ENCODE measurements at regions not wholly inside any gene's neighbourhood (a gene's known extent, or its start where the extent isn't known, plus 50 kb on each side); places are given as distances from the start of the nearest gene placed in this dataset.
"Not testable (repeated sequence)": the region's sequence is repeated elsewhere in the genome, so short reads cannot be mapped to it uniquely, and the experiment has no call there.

DNA sequence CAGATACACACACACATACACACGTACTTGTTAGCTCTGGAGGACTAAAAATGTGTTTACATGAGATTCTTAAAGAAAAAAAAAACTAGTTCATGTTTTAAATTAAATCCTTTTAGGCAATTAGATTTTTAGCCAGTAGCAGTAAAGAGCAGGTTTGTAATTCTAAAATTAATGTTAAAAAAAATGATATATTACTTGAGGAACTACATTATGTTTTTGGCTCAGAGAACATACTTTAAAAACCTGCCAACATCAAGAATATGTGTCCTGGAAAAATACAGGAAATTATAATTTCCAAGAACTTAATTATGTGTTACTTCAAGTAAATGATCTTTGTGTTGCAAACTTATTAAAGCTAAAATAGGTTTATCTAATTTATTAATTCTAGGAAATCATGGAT lies 594.3 kb upstream of the PCDH7 start:
- DNase-seq (no peak), ATAC-seq (no peak)
- Mint-ChIP-seq H3K9me3 (peaks cover 2 to 13% (median 4%) of the 10 kb centered on the region in 9 donors), H3K4me1 (no peaks in the 10 kb centered on the region), H3K27ac (no peak overlapping the region), H3K4me3 (no peak overlapping the region), H3K27me3 (no peaks in the 10 kb centered on the region), H3K36me3 (no peaks in the 10 kb centered on the region)
- POLR2A ChIA-PET, result no interaction called here

DNA sequence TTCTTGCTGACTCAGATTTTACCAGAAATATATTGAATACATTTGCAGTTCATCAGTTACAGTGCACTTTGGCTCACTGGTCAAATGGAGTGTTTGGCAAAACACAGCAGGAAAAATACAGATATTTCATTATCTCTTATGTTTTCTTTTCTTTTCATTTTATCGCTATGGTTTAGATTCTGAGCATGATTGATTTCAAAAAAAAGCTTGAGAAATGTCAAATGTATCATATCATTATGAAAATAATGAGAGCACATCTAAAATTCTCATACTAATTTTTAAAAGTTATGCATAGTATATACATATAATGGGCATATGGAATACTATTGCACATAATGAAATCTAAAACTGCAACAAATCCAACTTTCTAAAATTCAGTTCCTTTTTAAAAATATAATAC lies 593.8 kb upstream of the PCDH7 start:
- no peak overlapping the region for H3K4me3 Mint-ChIP-seq
- H3K9me3 Mint-ChIP-seq, result peaks cover 2 to 13% (median 4%) of the 10 kb centered on the region in 9 donors
- DNase-seq (no peak), ATAC-seq (no peak)
- H3K36me3 Mint-ChIP-seq, result no peaks in the 10 kb centered on the region
- H3K27me3 Mint-ChIP-seq, result no peaks in the 10 kb centered on the region
- POLR2A ChIA-PET, result no interaction called here
- no peaks in the 10 kb centered on the region for H3K4me1 Mint-ChIP-seq
- no peak overlapping the region for H3K27ac Mint-ChIP-seq

DNA sequence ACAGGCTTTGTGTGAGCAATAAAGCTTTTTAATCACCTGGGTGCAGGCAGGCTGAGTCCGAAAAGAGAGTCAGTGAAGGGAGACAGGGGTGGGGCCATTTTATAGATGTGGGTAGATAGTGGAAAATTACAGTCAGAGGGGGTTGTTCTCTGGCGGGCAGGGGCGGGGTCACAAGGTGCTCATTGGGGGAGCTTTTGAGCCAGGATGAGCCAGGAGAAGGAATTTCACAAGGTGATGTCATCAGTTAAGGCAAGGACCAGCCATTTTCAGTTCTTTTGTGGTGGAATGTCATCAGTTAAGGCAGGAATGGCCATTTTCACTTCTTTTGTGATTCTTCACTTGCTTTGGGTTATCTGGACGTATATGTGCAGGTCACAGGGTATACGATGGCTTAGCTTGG lies 571.3 kb upstream of the PCDH7 start:
- ATAC-seq, H3K36me3 Mint-ChIP-seq, H3K4me1 Mint-ChIP-seq, POLR2A ChIA-PET, H3K27ac Mint-ChIP-seq, H3K27me3 Mint-ChIP-seq, H3K4me3 Mint-ChIP-seq, DNase-seq: not testable (repeated sequence)
- H3K9me3 Mint-ChIP-seq, result peaks cover 0 to 36% (median 10%) of the 10 kb centered on the region in 9 donors

DNA sequence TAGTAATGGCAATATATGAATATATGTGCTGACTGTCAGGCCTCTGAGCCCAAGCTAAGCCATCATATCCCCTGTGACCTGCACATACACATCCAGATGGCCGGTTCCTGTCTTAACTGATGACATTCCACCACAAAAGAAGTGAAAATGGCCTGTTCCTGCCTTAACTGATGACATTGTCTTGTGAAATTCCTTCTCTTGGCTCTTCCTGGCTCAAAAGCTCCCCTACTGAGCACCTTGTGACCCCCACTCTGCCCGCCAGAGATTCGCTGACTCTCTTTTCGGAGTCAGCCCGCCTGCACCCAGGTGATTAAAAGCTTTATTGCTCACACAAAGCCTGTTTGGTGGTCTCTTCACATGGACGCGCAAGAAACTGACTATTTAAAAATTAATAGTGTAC lies 570.6 kb upstream of the PCDH7 start:
- H3K27ac Mint-ChIP-seq, ATAC-seq, H3K27me3 Mint-ChIP-seq, H3K4me1 Mint-ChIP-seq, DNase-seq, H3K4me3 Mint-ChIP-seq, POLR2A ChIA-PET, H3K36me3 Mint-ChIP-seq: not testable (repeated sequence)
- H3K9me3 Mint-ChIP-seq, result peaks cover 0 to 34% (median 9%) of the 10 kb centered on the region in 9 donors

DNA sequence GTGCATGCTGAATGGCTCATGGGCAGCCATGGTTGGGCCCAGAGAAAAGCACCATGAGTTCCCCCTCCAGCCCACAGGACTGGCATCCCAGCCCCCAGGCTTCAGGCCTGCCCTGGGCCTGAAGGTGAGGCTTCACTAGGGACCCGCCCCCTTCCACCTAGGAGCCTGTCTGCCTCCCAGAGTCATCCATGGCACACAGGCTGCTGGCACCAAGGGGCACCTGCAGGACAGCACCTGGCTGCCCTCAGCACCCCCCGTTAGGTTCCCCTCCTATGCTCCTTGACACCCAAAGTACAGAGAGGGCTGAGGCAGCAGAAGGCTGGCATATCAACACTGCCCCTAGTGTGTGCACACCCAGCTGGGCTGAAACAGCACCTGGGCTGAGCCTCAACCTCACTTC lies 566.7 kb upstream of the PCDH7 start:
- no peak for DNase-seq
- Mint-ChIP-seq H3K36me3 (no peaks in the 10 kb centered on the region), H3K27me3 (no peaks in the 10 kb centered on the region), H3K4me1 (no peaks in the 10 kb centered on the region), H3K9me3 (peaks cover 0 to 44% (median 8%) of the 10 kb centered on the region in 9 donors), H3K27ac (no peak overlapping the region), H3K4me3 (no peak overlapping the region)
- POLR2A ChIA-PET, result no interaction called here
- no peak for ATAC-seq

DNA sequence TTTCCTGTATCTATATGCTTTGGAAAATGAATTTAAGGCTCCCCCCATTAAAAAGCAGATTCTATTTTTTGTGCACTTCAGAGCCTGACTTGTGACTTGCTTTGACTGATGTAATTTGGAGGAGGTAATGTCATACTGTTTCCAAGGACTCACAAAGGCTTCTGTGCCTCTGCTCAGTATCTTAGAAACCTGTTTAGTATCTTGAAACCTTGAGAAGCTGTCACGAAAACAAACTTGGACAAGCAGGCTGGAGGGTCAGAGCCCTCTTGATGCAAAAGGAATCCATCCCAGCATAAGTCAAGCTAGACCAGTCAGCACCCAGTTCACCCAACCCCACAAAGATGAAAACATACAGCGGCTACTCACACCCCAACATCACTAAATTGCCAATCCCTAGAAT lies 560.0 kb upstream of the PCDH7 start:
- POLR2A ChIA-PET, result no interaction called here
- no peaks in the 10 kb centered on the region for H3K27me3 Mint-ChIP-seq
- H3K4me3 Mint-ChIP-seq, result no peak overlapping the region
- no peak for ATAC-seq
- H3K9me3 Mint-ChIP-seq, result peaks cover 0 to 17% (median 2%) of the 10 kb centered on the region in 9 donors
- no peak overlapping the region for H3K27ac Mint-ChIP-seq
- no peak for DNase-seq
- H3K36me3 Mint-ChIP-seq, result no peaks in the 10 kb centered on the region
- no peaks in the 10 kb centered on the region for H3K4me1 Mint-ChIP-seq

DNA sequence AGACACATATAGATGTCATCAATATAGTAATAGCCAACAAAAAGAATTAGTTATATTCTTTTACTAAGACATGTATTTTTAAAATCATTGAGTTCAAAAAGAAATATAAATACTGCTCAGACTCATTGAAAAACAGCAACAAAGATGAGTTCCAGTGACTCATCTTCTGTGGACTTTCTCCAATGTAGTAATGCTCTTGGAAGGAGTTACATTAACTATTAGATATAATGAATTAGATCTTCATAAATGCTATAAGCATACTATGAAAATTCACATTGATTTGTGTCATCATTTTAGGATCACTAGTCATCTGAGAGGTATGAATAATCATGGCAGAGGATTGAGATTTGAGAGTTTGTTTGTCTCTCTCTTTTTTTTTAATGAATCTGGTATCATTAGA lies 547.8 kb upstream of the PCDH7 start:
- no peak for DNase-seq
- no peak for ATAC-seq
- Mint-ChIP-seq H3K27me3 (no peaks in the 10 kb centered on the region), H3K4me1 (no peaks in the 10 kb centered on the region), H3K36me3 (no peaks in the 10 kb centered on the region), H3K27ac (no peak overlapping the region), H3K4me3 (no peak overlapping the region), H3K9me3 (peaks cover 0 to 21% (median 8%) of the 10 kb centered on the region in 9 donors)
- POLR2A ChIA-PET, result no interaction called here

DNA sequence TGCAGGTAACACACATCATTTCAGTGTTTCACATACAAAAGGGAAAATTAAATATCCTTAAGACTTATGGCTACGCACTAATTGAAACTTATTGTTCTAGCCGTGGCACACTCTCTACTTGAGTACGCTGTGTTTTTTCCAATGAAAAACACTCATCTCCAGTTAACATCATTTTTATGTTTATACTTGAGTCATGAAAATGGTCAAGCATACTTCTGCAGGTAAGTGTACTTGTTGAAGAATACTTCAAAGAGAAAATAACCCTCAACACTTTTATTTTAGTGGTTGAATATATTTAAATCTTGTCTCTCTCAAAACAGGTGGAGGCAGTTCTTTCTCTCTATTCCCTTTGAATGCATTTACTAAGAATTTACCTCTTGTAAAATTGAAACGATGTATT lies 538.7 kb upstream of the PCDH7 start:
- Mint-ChIP-seq H3K4me1 (no peaks in the 10 kb centered on the region), H3K27me3 (no peaks in the 10 kb centered on the region), H3K4me3 (no peak overlapping the region), H3K36me3 (no peaks in the 10 kb centered on the region), H3K9me3 (peaks cover 0 to 39% (median 6%) of the 10 kb centered on the region in 9 donors), H3K27ac (no peak overlapping the region)
- DNase-seq (no peak), ATAC-seq (no peak)
- POLR2A ChIA-PET, result no interaction called here

DNA sequence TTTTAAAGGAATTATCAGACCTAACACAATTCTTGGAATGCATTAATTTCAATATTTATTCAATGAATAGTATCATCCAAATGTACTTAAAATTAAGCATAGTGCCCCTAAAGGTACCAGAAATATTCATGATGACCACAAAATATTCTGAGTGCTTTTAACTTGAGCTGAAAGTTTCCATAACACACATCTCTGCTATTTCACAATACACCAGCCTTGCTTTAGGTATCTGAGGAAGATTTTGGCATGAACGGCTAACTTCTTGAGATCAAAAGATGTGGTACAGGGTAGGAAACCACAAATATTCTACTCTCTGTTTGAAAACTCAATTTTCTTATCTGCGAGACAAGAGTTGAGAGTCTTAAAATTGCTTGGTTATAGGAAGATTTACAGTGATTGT lies 538.3 kb upstream of the PCDH7 start:
- H3K4me1 Mint-ChIP-seq, result no peaks in the 10 kb centered on the region
- no peaks in the 10 kb centered on the region for H3K27me3 Mint-ChIP-seq
- no peak overlapping the region for H3K27ac Mint-ChIP-seq
- H3K36me3 Mint-ChIP-seq, result no peaks in the 10 kb centered on the region
- H3K4me3 Mint-ChIP-seq, result no peak overlapping the region
- H3K9me3 Mint-ChIP-seq, result peaks cover 0 to 39% (median 6%) of the 10 kb centered on the region in 9 donors
- DNase-seq (no peak), ATAC-seq (no peak)
- POLR2A ChIA-PET, result no interaction called here

DNA sequence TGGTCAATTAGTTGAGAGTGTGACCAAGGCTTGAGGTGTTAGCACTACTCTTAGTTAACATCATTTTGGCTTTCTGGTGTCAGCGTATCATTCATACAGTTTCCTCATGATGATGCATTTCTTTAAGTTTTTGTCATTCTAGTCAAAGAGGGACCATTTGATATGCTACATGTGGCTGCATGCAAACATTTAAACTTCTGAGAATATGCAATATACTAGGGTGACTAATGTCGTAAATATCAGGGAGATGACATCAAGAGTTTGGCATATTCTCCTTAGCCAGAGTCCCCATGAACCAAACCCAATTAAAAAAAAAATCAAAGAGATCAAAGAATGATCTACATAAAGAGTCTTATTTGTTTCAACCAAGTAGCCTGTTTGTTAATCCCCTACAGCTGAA lies 537.4 kb upstream of the PCDH7 start:
- POLR2A ChIA-PET, result no interaction called here
- Mint-ChIP-seq H3K27me3 (no peaks in the 10 kb centered on the region), H3K9me3 (peaks cover 0 to 36% (median 4%) of the 10 kb centered on the region in 9 donors), H3K4me1 (no peaks in the 10 kb centered on the region), H3K4me3 (no peak overlapping the region), H3K27ac (no peak overlapping the region), H3K36me3 (no peaks in the 10 kb centered on the region)
- ATAC-seq, result no peak
- no peak for DNase-seq

DNA sequence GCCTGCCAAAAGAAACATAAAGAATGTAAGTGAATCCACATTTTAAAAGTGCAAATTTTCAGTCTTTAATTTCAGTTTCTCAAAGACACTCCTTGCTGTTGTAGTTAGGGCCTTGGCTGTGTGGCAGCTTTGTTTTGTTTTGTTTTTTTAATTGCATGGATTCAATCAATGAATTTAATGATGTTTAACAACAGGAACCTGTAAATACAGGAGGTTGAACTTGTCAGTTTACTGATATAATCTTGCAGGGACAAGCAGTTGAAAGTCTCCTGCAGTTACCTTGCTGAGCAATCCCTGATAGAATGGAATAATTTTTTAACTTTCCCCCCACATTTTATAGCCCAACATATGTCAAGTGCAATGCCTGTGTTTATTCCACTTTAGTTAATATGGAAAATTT lies 528.3 kb upstream of the PCDH7 start:
- H3K36me3 Mint-ChIP-seq, result no peaks in the 10 kb centered on the region
- no peak for ATAC-seq
- POLR2A ChIA-PET, result no interaction called here
- H3K27me3 Mint-ChIP-seq, result no peaks in the 10 kb centered on the region
- H3K27ac Mint-ChIP-seq, result no peak overlapping the region
- DNase-seq, result no peak
- peaks cover 2 to 31% (median 10%) of the 10 kb centered on the region in 9 donors for H3K9me3 Mint-ChIP-seq
- no peaks in the 10 kb centered on the region for H3K4me1 Mint-ChIP-seq
- H3K4me3 Mint-ChIP-seq, result no peak overlapping the region

DNA sequence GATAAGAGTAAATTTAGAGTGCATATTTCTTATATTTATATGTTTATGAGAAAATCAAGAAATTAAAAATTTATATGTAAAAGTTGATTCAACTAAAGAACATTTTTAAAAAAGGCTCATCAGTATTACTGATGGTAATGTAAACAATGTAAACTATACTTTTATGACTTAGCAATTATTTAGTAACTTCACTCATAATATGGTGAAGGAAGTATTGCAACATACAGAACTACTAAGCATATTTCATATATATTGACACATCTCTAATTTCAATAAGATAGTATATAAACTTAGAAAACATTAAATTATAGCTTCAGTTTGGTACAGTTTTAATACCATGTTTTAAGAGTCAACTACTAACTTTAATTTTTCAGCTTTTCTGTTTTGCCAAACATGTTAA lies 512.8 kb upstream of the PCDH7 start:
- H3K36me3 Mint-ChIP-seq, result peaks cover 0 to 14% (median 0%) of the 10 kb centered on the region in 3 donors
- POLR2A ChIA-PET, result no interaction called here
- DNase-seq (no peak), ATAC-seq (no peak)
- H3K9me3 Mint-ChIP-seq, result peaks cover 0 to 53% (median 21%) of the 10 kb centered on the region in 9 donors
- H3K27me3 Mint-ChIP-seq, result no peaks in the 10 kb centered on the region
- H3K4me1 Mint-ChIP-seq, result no peaks in the 10 kb centered on the region
- no peak overlapping the region for H3K4me3 Mint-ChIP-seq
- no peak overlapping the region for H3K27ac Mint-ChIP-seq

DNA sequence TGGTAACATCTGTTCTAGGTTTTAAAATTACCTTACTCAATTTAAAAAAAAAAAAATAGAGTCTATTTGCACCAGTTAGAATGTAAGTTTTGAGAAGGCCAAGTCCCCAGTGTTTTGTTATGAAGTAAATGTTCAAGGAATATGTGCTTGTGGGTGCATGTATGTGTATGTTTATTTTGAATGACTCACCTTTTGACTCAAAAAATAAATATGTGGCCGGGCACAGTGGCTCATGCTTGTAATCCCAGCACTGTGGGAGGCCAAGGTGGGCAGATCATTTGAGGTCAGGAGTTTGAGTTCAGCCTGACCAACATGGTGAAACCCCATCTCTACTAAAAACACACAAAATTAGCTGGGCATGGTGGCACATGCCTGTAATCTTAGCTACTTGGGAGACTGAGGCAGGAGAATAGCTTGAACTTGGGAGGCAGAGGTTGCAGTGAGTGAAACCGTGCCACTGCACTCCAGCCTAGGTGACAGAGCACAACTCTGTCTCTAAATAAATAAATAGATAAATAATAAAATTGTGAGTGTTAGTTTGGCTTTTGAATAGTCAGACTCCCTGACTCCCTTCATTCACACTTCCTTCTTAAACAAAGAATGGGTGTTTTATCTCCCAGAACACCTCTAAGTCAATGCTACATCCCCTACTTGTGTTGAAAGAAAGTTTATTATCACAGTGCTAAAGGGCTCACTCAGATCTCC lies 511.3 kb upstream of the PCDH7 start:
- peaks cover 0 to 48% (median 12%) of the 10 kb centered on the region in 9 donors for H3K9me3 Mint-ChIP-seq
- H3K4me1 Mint-ChIP-seq, result no peaks in the 10 kb centered on the region
- ATAC-seq (no peak), DNase-seq (no peak)
- no peak overlapping the region for H3K27ac Mint-ChIP-seq
- H3K27me3 Mint-ChIP-seq, result no peaks in the 10 kb centered on the region
- POLR2A ChIA-PET, result no interaction called here
- H3K36me3 Mint-ChIP-seq, result peaks cover 0 to 9% (median 0%) of the 10 kb centered on the region in 3 donors
- no peak overlapping the region for H3K4me3 Mint-ChIP-seq

DNA sequence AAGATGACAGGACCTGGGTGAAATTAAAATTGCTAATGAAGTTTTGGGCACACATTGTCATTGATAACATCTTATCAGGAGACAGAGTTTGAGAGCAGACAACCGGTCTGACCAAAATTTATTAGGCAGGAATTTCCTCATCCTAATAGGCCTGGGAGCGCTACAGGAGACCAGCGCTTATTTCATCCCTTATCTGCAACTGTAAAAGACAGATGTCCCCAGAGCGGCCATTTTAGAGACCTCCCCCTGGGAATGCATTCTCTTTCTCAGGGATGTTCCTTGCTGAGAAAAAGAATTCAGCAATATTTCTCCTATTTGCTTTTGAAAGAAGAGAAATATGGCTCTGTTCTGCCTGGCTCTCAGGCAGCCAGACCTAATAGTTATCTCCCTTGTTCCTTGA lies 504.2 kb upstream of the PCDH7 start:
- H3K27ac Mint-ChIP-seq, result not testable (repeated sequence)

More for the DNA sequence above, 504.2 kb upstream of the PCDH7 start:
- Mint-ChIP-seq H3K9me3 (peaks cover 15 to 67% (median 42%) of the 10 kb centered on the region in 9 donors), H3K36me3 (peaks cover 0 to 19% (median 0%) of the 10 kb centered on the region in 3 donors)
- H3K27me3 Mint-ChIP-seq, DNase-seq, H3K4me1 Mint-ChIP-seq, ATAC-seq, POLR2A ChIA-PET, H3K4me3 Mint-ChIP-seq: not testable (repeated sequence)
